MCF 10A (cell line): ENCODE measurements at regions not wholly inside any gene's neighbourhood (a gene's known extent, or its start where the extent isn't known, plus 50 kb on each side); places are given as distances from the start of the nearest gene placed in this dataset.

Experiments
- BruUV-seq: library from RNA; stranded (reverse); fragments of 400-500 nt; replicated peaks from 2 replicates; lab custom pipeline; 2021; lab: Mats Ljungman, UMichigan
- CTCF ChIA-PET: fragments of 300-600 bp; sonication (Branson Sonifier 250); formaldehyde crosslinking; extraction: SDS; loops from one replicate; lab custom pipeline; 2021; ENCODE audit warnings: antibody characterized with exemption, inconsistent platforms; lab: Yijun Ruan, JAX
- POLR2A ChIA-PET: fragments of 300-600, 350-650 bp; sonication (Branson Sonifier 250); formaldehyde crosslinking; extraction: SDS; loops from one replicate; lab custom pipeline; 2020; ENCODE audit warnings: antibody characterized with exemption, inconsistent platforms; lab: Yijun Ruan, JAX
- DNase-seq: peaks from one replicate; pipeline ENCODE4 v3.0.0-alpha.2; 2018; ENCODE audit not compliant: unreplicated experiment
- H3K27ac Mint-ChIP-seq: one replicate; pipeline ENCODE4 v1.8.0; 2022; ENCODE audit warnings: mild to moderate bottlenecking, low read depth, mixed read lengths; ENCODE audit not compliant: unreplicated experiment
- H3K27me3 Mint-ChIP-seq: one replicate; pipeline ENCODE4 v1.8.0; 2022; ENCODE audit warnings: mixed read lengths; ENCODE audit not compliant: insufficient read depth, unreplicated experiment
- H3K36me3 Mint-ChIP-seq: one replicate; pipeline ENCODE4 v1.8.0; 2022; ENCODE audit warnings: mild to moderate bottlenecking, moderate library complexity, mixed read lengths; ENCODE audit not compliant: insufficient read depth, unreplicated experiment
- H3K4me1 Mint-ChIP-seq: one replicate; pipeline ENCODE4 v1.8.0; 2022; ENCODE audit warnings: mixed read lengths; ENCODE audit not compliant: insufficient read depth, unreplicated experiment
- H3K4me3 Mint-ChIP-seq: one replicate; pipeline ENCODE4 v1.8.0; 2022; ENCODE audit warnings: mild to moderate bottlenecking, moderate library complexity, mixed read lengths; ENCODE audit not compliant: unreplicated experiment
- H3K9me3 Mint-ChIP-seq: one replicate; pipeline ENCODE4 v1.8.0; 2022; ENCODE audit warnings: mixed read lengths; ENCODE audit not compliant: unreplicated experiment
- intact Hi-C: fragments of 100-400 bp; cut with micrococcal nuclease; formaldehyde crosslinking; loops from 2 replicates; pipeline ENCODE4 v1.14.1; 2022
- TF ChIP-seq, protein P1 (sequence below): fragments of 200-600 bp; IDR thresholded peaks from one replicate; pipeline ENCODE4 v1.8.0; 2022; ENCODE audit warnings: antibody characterized with exemption, mild to moderate bottlenecking; ENCODE audit not compliant: unreplicated experiment

DNA sequence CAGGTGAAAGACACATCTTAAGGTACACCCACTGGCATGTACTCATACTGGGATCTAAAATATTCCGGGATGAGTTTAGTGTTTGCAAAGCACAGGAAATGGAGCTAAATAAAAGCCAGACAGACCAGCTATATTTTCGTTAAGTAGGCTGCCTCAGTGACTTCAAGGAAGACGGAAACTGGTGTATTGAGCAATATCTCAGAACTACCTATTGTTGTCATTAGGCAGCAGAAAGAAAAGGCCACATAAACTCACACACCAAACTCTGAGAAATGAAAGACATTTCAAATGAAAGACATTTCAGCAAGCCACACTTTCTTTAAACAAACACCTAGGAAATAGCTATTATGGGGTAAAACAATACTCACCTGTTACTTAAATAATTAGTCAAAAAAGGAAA, 761.7 kb upstream of the SEMA6D start:
- no peaks in the 10 kb centered on the region for H3K27me3 Mint-ChIP-seq
- H3K36me3 Mint-ChIP-seq, result no peaks in the 10 kb centered on the region
- H3K27ac Mint-ChIP-seq, result no peak overlapping the region
- ChIA-PET CTCF (no interaction called here), POLR2A (interaction anchor here (0.6 kb wide), 1 partner anchor 247 kb away, joined by 3 read pairs; no protein-coding TSS in a partner anchor)
- H3K9me3 Mint-ChIP-seq, result no peaks in the 10 kb centered on the region
- TF ChIP-seq, protein P1, sequence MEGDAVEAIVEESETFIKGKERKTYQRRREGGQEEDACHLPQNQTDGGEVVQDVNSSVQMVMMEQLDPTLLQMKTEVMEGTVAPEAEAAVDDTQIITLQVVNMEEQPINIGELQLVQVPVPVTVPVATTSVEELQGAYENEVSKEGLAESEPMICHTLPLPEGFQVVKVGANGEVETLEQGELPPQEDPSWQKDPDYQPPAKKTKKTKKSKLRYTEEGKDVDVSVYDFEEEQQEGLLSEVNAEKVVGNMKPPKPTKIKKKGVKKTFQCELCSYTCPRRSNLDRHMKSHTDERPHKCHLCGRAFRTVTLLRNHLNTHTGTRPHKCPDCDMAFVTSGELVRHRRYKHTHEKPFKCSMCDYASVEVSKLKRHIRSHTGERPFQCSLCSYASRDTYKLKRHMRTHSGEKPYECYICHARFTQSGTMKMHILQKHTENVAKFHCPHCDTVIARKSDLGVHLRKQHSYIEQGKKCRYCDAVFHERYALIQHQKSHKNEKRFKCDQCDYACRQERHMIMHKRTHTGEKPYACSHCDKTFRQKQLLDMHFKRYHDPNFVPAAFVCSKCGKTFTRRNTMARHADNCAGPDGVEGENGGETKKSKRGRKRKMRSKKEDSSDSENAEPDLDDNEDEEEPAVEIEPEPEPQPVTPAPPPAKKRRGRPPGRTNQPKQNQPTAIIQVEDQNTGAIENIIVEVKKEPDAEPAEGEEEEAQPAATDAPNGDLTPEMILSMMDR, result no peak
- no peak for DNase-seq
- no TSS peak for BruUV-seq
- H3K4me3 Mint-ChIP-seq, result no peak overlapping the region
- peaks cover 9% of the 10 kb centered on the region for H3K4me1 Mint-ChIP-seq
- intact Hi-C loops, result no loop called here

DNA sequence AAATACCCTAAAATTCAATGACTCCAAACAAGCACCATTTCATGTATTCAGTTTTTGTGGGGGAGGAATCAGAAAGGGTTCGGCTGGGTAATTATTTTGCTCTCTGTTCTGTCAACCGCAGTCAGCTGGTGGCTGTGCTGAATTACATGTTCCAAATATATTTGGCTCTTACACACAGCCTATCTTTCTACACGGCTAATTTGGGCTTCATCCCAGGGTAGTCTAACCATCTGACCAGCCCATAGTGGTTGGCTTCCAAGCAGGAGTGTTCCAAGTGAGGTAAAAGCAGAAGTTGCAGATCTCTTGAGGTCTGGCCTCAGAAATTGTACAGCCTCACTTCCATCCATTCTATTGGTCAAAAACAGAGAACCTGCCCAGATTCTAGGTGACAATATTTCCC, 760.8 kb upstream of the SEMA6D start:
- TF ChIP-seq, protein P1, result no peak
- no peak overlapping the region for H3K4me3 Mint-ChIP-seq
- no peak overlapping the region for H3K27ac Mint-ChIP-seq
- no peaks in the 10 kb centered on the region for H3K36me3 Mint-ChIP-seq
- ChIA-PET POLR2A (no interaction called here), CTCF (no interaction called here)
- no peaks in the 10 kb centered on the region for H3K27me3 Mint-ChIP-seq
- H3K4me1 Mint-ChIP-seq, result peaks cover 9% of the 10 kb centered on the region
- intact Hi-C loops, result no loop called here
- BruUV-seq, result no TSS peak
- DNase-seq, result no peak
- H3K9me3 Mint-ChIP-seq, result no peaks in the 10 kb centered on the region

DNA sequence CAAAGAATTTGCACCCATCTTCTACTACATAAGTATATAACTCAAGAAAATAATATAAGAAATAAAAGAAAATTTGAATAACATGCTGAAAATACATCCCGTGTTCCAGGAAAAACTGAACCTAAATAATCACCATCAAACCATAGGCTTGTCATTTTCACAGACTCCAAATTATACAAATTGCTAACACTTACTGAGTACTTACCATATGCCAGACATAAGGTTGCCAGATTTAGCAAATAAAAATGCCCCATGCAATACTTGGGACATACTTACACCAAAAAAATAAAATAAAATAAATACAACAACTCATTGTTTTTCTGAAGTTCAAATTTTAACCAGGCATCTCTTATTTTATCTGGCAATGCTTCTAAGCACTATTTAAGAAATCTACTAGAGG, 760.4 kb upstream of the SEMA6D start:
- no peaks in the 10 kb centered on the region for H3K9me3 Mint-ChIP-seq
- peaks cover 9% of the 10 kb centered on the region for H3K4me1 Mint-ChIP-seq
- TF ChIP-seq, protein P1, result no peak
- no peak overlapping the region for H3K27ac Mint-ChIP-seq
- no TSS peak for BruUV-seq
- H3K4me3 Mint-ChIP-seq, result no peak overlapping the region
- no peaks in the 10 kb centered on the region for H3K36me3 Mint-ChIP-seq
- DNase-seq, result no peak
- intact Hi-C loops, result no loop called here
- POLR2A ChIA-PET, result no interaction called here
- no peaks in the 10 kb centered on the region for H3K27me3 Mint-ChIP-seq
- CTCF ChIA-PET, result no interaction called here

DNA sequence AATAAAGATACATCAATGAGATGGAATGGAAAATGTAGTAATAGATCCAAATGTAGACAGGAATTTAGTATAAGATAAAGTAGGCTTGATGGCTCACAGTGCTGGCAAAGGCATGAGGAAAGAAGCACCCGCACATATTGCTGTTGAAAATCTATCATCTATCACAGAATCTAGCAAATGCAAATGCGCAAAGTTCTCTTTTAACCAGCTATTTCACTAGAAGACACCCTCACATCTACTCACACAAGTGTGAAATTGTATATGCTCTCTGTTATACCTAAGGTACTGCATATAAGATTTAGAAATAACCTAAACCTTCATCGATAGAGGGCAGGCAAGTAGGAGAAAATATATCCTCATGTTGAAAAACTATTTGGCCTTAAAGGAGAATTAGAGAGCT, 756.7 kb upstream of the SEMA6D start:
- BruUV-seq, result no TSS peak
- intact Hi-C loops, result no loop called here
- no peaks in the 10 kb centered on the region for H3K9me3 Mint-ChIP-seq

More for the DNA sequence above, 756.7 kb upstream of the SEMA6D start:
- CTCF ChIA-PET, result interaction anchor here (0.6 kb wide), 2 partner anchors 78 to 1121 kb away, joined by 3 read pairs; no protein-coding TSS in a partner anchor
- POLR2A ChIA-PET, result no interaction called here
- no peak overlapping the region for H3K4me3 Mint-ChIP-seq
- H3K27ac Mint-ChIP-seq, result no peak overlapping the region
- TF ChIP-seq, protein P1, result no peak
- H3K4me1 Mint-ChIP-seq, result peaks cover 4% of the 10 kb centered on the region
- H3K27me3 Mint-ChIP-seq, result no peaks in the 10 kb centered on the region
- no peak for DNase-seq
- H3K36me3 Mint-ChIP-seq, result no peaks in the 10 kb centered on the region
